Panc1 (cell line): ENCODE measurements at regions not wholly inside any gene's neighbourhood (a gene's known extent, or its start where the extent isn't known, plus 50 kb on each side); places are given as distances from the start of the nearest gene placed in this dataset.

Experiments
- POLR2AphosphoS5 ChIP-seq: IDR thresholded peaks from 2 replicates; pipeline ENCODE4 v1.6.1; 2012; ENCODE audit warnings: mild to moderate bottlenecking, low read depth, low read length, moderate library complexity
- TF ChIP-seq, protein P1 (sequence below): fragments of 450-650 bp; IDR thresholded peaks from 2 replicates; pipeline ENCODE4 v1.5.1; 2017; ENCODE audit warnings: mild to moderate bottlenecking

DNA sequence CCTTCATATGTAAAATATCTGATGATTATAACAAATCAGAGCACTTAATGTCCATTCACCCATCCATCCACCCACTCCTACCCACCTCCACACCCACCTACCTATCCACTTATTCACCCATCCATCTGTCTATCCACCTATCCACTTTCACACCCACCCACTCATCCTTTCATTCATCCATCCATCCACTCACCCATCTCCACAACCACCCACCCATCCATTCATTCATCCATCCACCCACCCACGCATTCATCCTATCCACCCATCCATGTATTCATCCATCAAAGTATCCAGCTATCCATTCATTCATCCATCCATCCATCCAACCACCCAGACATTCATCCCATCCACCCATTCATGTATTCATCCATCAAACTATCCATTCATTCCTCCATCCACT is 466.1 kb downstream of the AJAP1 start:
- no peak for TF ChIP-seq POLR2AphosphoS5
- TF ChIP-seq, protein P1, sequence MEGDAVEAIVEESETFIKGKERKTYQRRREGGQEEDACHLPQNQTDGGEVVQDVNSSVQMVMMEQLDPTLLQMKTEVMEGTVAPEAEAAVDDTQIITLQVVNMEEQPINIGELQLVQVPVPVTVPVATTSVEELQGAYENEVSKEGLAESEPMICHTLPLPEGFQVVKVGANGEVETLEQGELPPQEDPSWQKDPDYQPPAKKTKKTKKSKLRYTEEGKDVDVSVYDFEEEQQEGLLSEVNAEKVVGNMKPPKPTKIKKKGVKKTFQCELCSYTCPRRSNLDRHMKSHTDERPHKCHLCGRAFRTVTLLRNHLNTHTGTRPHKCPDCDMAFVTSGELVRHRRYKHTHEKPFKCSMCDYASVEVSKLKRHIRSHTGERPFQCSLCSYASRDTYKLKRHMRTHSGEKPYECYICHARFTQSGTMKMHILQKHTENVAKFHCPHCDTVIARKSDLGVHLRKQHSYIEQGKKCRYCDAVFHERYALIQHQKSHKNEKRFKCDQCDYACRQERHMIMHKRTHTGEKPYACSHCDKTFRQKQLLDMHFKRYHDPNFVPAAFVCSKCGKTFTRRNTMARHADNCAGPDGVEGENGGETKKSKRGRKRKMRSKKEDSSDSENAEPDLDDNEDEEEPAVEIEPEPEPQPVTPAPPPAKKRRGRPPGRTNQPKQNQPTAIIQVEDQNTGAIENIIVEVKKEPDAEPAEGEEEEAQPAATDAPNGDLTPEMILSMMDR = no peak
